Skeletal muscle tissue (tissue), 3 donors: ENCODE measurements at regions not wholly inside any gene's neighbourhood (a gene's known extent, or its start where the extent isn't known, plus 50 kb on each side); places are given as distances from the start of the nearest gene placed in this dataset.

Experiments used
- H3K27ac ChIP-seq: one replicate; pipeline ENCODE4 v1.7.0; 2013; ENCODE audit warnings: mild to moderate bottlenecking, low read depth, low read length, inconsistent platforms
- H3K27me3 ChIP-seq, 3 donors: one replicate each; pipeline ENCODE4 v1.7.0; 2013; ENCODE audit warnings: low read length in 3 of 3; ENCODE audit not compliant: control insufficient read depth in 3 of 3, insufficient read depth in 3 of 3
- H3K36me3 ChIP-seq, 3 donors: one replicate each; pipeline ENCODE4 v1.7.0; 2013; ENCODE audit warnings: low read length in 3 of 3; ENCODE audit not compliant: control insufficient read depth in 3 of 3, insufficient read depth in 3 of 3
- H3K4me1 ChIP-seq, 3 donors: one replicate each; pipeline ENCODE4 v1.7.0; 2013; ENCODE audit warnings: low read length in 3 of 3, mild to moderate bottlenecking in 3 of 3; ENCODE audit not compliant: control insufficient read depth in 3 of 3, insufficient read depth in 3 of 3
- H3K4me3 ChIP-seq, 3 donors: one replicate each; pipeline ENCODE4 v1.7.0; 2013; ENCODE audit warnings: low read length in 3 of 3
- H3K9ac ChIP-seq, 3 donors: one replicate each; pipeline ENCODE4 v1.7.0; 2013; ENCODE audit warnings: low read length in 3 of 3, mild to moderate bottlenecking in 3 of 3, moderate library complexity in 2 of 3, low read depth in 1 of 3
- H3K9me3 ChIP-seq, 3 donors: one replicate each; pipeline ENCODE4 v1.7.0; 2013; ENCODE audit warnings: low read length in 3 of 3; ENCODE audit not compliant: control insufficient read depth in 3 of 3
- donor health status: Osteomylitis.

DNA sequence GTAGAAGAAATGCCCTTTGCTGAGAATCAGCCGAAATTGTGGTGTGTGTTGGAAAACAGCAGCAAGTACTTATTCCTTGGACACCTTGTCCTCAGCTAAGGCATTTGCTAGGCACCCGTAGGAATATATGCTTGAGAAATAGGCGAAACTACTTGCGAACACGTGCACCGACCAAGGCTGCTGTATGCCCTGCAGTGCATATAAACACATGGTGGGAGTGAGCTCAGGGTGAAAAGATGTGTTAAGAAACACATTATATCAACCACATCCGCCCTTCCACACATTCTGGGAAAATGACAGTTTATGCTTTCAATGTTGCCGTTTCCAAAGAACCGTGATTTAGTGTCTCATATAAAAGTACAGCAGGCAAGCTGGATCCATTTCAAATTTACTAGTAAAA, 199.2 kb downstream of the JCAD start:
- Histone ChIP-seq H3K36me3 (no peaks in the 10 kb centered on the region), H3K9me3 (no peaks in the 10 kb centered on the region), H3K9ac (no peak overlapping the region), H3K4me1 (peaks cover 23 to 42% (median 34%) of the 10 kb centered on the region in 3 donors), H3K27me3 (no peaks in the 10 kb centered on the region), H3K27ac (no peak overlapping the region), H3K4me3 (no peak overlapping the region)

DNA sequence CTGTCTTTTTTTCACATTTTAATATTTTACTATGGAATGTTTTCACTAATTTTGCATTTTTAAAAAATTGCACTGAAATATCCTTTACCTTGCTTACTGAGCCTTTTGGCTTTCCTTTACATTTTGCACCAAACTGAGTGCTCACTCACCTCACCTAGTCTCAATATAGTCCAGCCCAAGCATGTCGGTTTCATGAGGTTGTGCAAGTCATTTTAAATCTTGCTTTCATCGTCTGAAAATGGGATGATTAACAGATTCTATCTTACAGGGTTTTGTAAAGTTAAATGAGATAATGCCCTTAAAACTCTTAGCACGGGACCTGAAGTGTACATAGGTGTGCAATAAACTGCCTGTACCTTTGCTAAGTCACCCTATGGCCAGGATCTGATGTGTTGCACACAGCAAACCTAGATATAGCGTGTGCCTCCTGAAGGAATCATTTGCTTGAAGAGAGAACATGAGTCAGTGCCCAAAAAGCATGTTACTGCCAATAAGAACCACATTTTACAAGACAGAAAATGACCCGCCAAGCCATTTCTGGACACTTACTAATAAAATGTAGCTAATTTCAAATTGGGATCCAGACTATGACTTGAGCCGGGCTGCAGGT, 199.8 kb downstream of the JCAD start:
- Histone ChIP-seq H3K4me1 (peaks cover 23 to 42% (median 34%) of the 10 kb centered on the region in 3 donors), H3K9me3 (no peaks in the 10 kb centered on the region), H3K27ac (no peak overlapping the region), H3K9ac (no peak overlapping the region), H3K36me3 (no peaks in the 10 kb centered on the region), H3K4me3 (no peak overlapping the region), H3K27me3 (no peaks in the 10 kb centered on the region)

DNA sequence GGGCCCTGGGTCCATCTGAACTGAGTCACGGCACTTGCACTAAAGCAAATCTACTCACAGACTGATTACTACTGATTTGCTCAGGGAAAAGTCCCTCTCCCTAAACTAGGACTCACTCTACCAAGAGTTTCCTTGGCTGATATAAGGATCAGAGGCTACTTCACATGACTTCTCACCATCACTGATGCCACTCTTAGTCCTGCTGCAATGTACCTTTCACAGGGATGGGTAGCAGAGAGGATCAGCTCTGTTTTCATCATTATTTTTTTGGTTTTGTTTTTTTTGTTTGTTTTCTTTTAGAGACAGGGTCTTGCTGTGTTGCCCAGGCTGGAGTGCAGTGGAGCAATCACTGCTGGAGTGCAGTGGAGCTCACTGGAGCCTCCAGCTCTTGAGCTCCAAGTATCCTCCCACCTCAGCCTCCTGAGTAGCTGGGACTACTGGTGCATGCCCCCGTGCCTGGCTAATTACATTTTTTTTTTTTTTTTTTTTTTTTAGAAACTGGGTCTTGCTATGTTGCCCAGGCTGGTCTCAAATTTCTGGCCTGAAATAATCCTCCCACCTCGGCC, 200.6 kb downstream of the JCAD start:
- H3K27me3 ChIP-seq, result no peaks in the 10 kb centered on the region
- H3K36me3 ChIP-seq, result no peaks in the 10 kb centered on the region
- H3K4me3 ChIP-seq, result peak overlapping the region in 2 of 3 donors; percentile 15 to 35
- no peaks in the 10 kb centered on the region for H3K9me3 ChIP-seq
- peaks cover 23 to 42% (median 34%) of the 10 kb centered on the region in 3 donors for H3K4me1 ChIP-seq
- peak overlapping the region in 2 of 3 donors; percentile 34 to 58 for H3K9ac ChIP-seq
- peak overlapping the region; percentile 50 for H3K27ac ChIP-seq

DNA sequence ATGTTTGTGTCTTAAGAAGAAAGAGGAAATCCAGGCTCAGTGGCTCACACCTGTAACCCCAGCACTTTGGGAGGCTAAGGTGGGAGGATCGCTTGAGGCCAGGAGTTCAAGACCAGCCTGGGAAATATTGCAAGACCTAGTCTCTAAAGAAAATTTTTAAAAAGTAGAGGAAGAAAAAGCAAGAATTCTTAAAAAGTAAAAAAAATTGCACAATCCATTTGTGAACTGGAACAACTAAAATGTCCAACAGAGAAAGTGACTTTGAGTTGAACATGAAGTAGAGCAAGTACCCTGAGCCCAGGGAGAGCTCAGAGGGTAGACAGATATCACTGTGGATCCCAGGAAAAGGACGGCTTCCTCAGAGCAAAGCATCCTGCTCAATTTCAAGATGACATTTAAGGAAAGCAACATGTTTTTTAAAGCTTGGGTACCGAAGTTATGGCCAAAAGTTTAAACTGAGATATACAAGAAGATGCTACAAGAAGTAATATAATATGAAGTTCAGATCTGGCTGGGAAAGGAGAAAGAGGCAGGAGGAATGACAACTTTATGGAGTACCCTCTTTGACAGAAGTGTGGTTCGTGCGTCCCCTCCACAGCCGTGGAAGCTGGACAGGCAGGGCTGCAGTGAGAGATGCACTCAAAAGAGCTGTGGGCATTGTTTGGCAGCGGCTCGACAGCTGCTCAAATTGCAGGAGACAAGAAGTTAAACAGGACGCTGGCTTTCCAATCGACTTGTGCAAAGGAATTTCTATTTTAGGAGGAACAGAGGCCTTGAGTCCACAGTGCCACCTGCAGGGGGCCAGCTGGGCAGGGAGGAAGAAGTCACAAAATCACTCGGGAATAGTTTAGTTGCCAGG, 201.3 kb downstream of the JCAD start:
- peak overlapping the region; percentile 50 for H3K27ac ChIP-seq
- peaks cover 23 to 42% (median 34%) of the 10 kb centered on the region in 3 donors for H3K4me1 ChIP-seq
- no peaks in the 10 kb centered on the region for H3K27me3 ChIP-seq
- peak overlapping the region; percentile 12 to 58 (median 50) for H3K9ac ChIP-seq
- H3K36me3 ChIP-seq, result no peaks in the 10 kb centered on the region
- no peaks in the 10 kb centered on the region for H3K9me3 ChIP-seq
- H3K4me3 ChIP-seq, result peak overlapping the region; percentile 3 to 35 (median 15)

DNA sequence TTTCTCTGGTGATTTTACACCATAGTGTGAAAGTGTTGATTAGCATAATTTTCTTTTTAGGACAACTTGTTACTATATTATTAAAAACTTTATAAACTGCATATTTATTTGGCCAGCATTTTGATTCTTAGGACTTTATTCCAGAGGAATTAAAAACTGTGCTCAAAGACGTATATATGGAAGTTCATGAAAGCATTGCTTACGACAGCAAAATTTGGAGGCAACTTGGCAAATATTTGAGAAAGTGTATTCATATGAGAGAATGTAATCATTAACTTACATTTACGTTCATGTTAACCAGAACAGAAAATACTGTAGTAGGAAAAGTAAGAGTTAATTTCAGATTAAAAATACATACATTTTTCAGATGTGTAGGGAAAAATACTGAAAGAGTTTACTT, 203.1 kb downstream of the JCAD start:
- Histone ChIP-seq H3K36me3 (no peaks in the 10 kb centered on the region), H3K9ac (no peak overlapping the region)

DNA sequence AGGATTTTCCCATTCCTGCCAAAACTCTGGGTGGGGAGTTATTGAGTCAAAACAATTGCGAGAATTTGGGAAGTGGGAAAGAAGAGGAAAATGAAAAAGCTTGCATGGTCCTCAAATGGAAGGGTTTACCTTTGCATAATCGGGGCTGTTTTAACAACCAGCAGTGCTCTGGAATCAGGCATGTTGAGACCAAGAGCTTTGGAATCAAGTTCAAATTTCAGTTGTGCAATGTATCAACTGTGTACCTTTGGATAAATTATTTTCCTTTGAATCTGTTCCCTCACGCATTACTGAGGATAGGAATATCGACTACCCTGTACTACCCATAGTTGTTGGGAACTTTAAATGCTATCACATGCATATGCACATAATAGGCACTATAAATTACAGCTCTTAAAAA, 205.5 kb downstream of the JCAD start:
- Histone ChIP-seq H3K36me3 (no peaks in the 10 kb centered on the region), H3K9ac (no peak overlapping the region), H3K4me1 (peaks cover 10 to 14% (median 11%) of the 10 kb centered on the region in 3 donors), H3K27me3 (no peaks in the 10 kb centered on the region), H3K4me3 (no peak overlapping the region), H3K9me3 (no peaks in the 10 kb centered on the region), H3K27ac (no peak overlapping the region)

More for the DNA sequence above, 203.1 kb downstream of the JCAD start:
- Histone ChIP-seq H3K9me3 (no peaks in the 10 kb centered on the region), H3K27ac (no peak overlapping the region), H3K4me1 (peaks cover 20 to 29% (median 24%) of the 10 kb centered on the region in 3 donors), H3K4me3 (no peak overlapping the region), H3K27me3 (no peaks in the 10 kb centered on the region)

DNA sequence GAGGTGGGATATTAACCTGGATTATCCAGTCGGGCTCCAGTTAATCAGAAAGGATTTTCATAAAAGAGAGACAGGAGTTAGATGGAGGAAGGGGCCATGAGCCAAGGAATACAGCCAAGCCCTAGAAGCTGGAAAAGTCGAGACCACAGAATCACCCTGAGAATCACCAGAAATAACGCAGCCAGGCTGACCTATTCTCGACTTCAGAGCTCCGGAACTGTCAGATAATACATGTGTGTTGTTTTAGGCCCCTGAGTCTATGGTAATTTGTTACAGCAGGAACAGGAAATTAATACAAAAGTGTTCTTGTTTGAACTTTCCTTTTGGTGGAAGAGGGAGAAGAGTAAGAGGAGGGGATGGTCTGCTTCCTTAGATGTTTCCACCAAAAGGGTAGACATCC, 208.1 kb downstream of the JCAD start:
- Histone ChIP-seq H3K27ac (no peak overlapping the region), H3K9ac (no peak overlapping the region), H3K4me3 (no peak overlapping the region), H3K9me3 (no peaks in the 10 kb centered on the region), H3K36me3 (no peaks in the 10 kb centered on the region), H3K4me1 (peaks cover 0 to 4% (median 0%) of the 10 kb centered on the region in 3 donors), H3K27me3 (no peaks in the 10 kb centered on the region)

DNA sequence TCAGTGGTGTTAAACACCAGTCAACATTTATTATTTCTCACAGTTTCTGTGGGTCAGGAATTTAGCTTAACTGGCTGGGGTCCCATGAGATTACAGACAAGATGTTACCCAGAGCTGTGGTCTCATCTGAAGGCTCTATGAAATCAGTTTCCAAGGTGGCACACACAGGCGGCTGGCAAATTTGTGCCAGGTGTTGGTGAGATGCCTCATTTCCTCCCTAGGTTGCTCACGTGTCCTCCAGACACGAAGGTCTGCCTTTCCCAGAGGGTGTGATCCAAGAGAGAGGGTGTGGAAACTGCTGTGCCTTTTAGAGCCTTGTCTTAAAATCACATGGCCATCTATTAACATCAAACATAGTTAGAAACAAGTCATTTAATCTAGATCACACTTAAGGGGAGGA, 209.0 kb downstream of the JCAD start:
- Histone ChIP-seq H3K9me3 (no peaks in the 10 kb centered on the region), H3K36me3 (no peaks in the 10 kb centered on the region), H3K4me3 (no peak overlapping the region), H3K27me3 (no peaks in the 10 kb centered on the region), H3K9ac (no peak overlapping the region), H3K27ac (no peak overlapping the region), H3K4me1 (peaks cover 0 to 4% (median 0%) of the 10 kb centered on the region in 3 donors)

DNA sequence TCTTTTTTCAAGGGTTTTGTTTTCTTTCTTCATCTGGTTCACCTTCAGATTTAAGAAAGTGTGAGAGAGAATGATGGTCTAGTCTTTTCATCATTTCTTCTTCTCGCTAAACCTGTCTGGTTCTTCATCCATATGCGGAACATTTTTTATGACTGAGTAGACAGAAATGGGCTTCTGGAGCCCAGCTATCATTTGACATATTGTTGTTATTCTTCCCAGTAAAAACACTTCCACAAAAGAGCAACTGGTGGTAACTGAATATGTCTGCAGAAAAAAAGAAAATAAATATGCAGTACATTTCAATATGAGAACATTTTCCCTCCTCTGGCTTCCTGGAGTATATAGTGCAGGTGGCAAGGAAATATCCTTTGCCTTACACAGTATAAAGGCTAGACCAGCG, 209.5 kb downstream of the JCAD start:
- Histone ChIP-seq H3K36me3 (no peaks in the 10 kb centered on the region), H3K4me3 (no peak overlapping the region), H3K4me1 (peaks cover 0 to 4% (median 0%) of the 10 kb centered on the region in 3 donors), H3K9me3 (no peaks in the 10 kb centered on the region), H3K27ac (no peak overlapping the region), H3K9ac (no peak overlapping the region), H3K27me3 (no peaks in the 10 kb centered on the region)
